ENCODE measurements at regions not wholly inside any gene's neighbourhood (a gene's known extent, or its start where the extent isn't known, plus 50 kb on each side); places are given as distances from the start of the nearest gene placed in this dataset.

GRCh38 chr1:72620453-72620852, 338.1 kb upstream of the NEGR1 start:
- no peak for DNase-seq

DNA sequence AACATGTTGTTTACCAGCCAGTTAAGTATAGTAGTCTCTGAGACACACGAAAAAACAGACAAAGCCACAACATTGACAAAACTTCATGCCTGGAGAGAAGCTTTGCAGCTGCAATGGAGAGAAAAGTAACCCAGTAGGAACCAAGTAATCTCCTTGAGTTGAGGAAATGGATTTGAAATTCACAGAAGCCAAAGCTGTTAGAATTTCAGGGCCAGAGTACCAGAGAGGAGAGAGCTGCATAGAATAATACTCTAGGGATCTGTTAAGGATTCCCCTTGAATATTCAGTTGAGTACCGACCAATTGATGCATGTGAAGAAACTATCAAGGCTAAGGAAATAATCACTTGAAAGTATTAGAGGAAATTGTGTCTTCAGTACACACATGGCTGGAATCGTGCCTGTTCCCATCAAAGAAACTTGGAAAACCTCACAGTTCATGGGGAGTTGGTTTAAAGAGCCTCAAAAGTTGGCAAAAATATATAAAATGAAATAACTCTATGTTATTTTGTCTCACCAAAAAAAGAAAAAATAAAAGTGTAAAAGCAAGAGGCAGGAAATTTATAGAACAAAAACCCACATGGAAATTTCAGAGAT, 324.0 kb upstream of the NEGR1 start:
- DNase-seq: no peak

GRCh38 chr1:72601035-72601674, 318.8 kb upstream of the NEGR1 start:
- DNase-seq: no peak

GRCh38 chr1:72586023-72586685, 303.8 kb upstream of the NEGR1 start:
- DNase-seq: no peak

GRCh38 chr1:72579629-72580028, 297.3 kb upstream of the NEGR1 start:
- DNase-seq: no peak

GRCh38 chr1:72570815-72571214, 288.5 kb upstream of the NEGR1 start:
- DNase-seq: no peak

GRCh38 chr1:72568113-72568512, 285.8 kb upstream of the NEGR1 start:
- no peak for DNase-seq

GRCh38 chr1:72567521-72567920, 285.2 kb upstream of the NEGR1 start:
- DNase-seq: no peak

DNA sequence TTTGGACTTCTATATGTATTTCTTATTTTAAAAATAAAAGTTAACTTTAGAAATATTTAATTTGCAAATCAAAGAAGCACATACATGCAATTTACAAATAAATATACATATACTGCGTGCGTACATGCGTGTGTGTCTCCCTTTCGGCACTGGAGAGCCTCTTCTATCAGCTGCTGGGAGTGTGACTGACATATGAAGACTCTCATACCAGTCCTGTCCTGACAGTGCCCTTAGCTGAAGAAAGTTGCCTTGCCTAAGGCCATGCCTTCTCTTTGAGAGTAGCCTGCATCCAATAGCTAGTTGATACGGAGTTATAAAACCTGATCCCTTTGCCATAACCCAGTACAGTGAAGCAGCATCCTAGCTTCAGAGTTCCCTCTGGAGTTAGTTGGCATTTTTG, 282.4 kb upstream of the NEGR1 start:
- no peak for DNase-seq

- no peak for DNase-seq
Measured at GRCh38 chr1:72557446-72558049, 275.2 kb upstream of the NEGR1 start.

GRCh38 chr1:72547412-72547811, 265.1 kb upstream of the NEGR1 start:
- DNase-seq: peak; percentile 23 to 69

GRCh38 chr1:72540674-72541073, 258.3 kb upstream of the NEGR1 start:
- DNase-seq: no peak

DNA sequence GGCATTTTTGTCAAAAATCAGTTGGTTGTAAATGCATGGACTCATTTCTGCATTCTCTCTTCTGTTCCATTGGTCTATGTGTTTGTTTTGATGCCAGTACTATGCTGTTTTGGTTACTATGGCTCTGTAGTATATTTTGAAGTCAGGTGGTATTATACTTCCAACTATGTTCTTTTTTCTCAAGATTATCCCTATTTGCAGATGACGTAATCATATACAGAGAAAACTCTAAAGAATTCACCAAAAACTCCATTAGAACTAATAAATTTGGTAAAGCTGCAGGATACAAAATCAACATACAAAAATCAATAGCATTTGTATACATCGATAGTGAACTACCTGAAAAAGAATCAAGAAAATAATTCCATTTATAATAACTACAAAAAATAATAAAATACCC, 253.1 kb upstream of the NEGR1 start:
- DNase-seq: no peak

- DNase-seq: no peak
Measured at GRCh38 chr1:72530646-72531045, 248.3 kb upstream of the NEGR1 start.

GRCh38 chr1:72526926-72527325, 244.6 kb upstream of the NEGR1 start:
- DNase-seq: no peak

DNA sequence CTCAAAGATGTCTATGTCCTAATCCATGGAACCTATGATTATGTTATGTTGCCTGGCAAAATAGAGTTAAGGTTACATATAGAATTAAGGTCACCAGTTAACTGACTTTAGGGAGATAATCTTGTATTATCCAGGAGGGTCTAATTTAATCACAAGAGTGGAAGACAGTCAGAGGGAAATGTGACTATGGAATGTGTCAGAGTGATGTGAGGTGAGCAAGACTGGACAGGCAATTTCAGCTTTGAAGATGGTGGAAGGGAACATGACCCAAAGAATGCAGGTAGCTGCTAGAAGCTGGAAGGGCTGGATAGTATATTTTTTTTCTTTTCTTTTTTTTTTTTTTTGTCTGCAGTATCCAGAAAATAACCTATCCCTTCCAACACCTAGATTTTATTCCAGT, 241.7 kb upstream of the NEGR1 start:
- DNase-seq: no peak

GRCh38 chr1:72521659-72522058, 239.3 kb upstream of the NEGR1 start:
- no peak for DNase-seq

GRCh38 chr1:72516826-72517225, 234.5 kb upstream of the NEGR1 start:
- DNase-seq: no peak

GRCh38 chr1:72516264-72516663, 233.9 kb upstream of the NEGR1 start:
- DNase-seq: no peak

DNA sequence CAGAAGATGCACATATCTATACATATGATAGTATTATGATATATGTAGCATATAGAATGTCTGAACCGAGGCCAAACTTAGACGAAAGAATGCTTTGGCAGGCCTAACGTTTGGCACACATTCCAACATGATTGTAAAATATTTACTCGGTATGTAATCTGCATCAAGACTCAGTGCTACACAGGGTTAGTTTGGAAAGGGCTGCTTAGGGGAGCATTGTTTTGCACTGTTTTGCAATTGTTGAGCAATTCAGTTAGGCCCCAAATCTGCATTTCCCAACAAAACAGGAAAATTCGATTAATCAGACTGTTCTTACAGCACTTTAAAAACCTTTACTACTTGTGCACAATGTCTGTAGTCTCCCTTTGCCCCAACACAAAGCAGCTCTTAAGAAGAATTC, 216.0 kb upstream of the NEGR1 start:
- no peak for DNase-seq

DNA sequence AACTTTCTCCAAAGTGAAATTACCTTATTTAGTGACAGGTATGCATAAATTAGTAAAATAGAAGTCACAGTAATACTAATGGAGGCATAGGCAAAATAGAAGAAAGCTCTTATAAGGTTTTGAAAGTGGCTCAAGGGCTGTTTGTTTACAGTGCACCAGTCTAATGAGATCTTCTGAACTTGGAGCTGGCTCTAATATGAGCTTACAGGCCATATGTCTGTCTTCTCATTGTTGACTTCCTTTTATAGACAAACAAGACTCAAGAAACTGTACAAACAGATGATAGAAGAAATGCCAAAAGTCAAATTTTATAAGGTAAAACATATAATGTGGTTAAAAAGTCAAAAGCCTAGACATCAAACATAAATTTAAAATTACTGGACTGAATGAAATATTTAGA, 207.5 kb upstream of the NEGR1 start:
- no peak for DNase-seq

DNA sequence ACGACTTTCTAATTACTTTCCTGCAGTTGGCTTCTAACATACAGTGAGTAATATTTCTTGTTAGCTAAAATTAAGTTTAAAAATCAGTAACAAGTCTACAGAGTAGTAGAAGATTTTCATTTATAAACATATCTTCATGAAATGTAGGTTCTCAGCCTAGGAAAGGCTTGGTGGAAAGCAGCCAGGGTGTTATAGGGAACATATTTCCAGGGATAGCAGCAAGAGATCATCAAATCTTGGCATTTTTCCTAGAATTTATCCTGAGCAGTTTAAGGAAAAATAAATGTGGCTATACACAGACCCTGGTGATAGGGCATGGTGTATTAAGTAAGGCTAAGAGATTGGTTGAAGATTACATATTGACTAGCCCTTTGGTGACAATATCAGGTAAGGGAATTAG, 203.5 kb upstream of the NEGR1 start:
- no peak for DNase-seq

DNA sequence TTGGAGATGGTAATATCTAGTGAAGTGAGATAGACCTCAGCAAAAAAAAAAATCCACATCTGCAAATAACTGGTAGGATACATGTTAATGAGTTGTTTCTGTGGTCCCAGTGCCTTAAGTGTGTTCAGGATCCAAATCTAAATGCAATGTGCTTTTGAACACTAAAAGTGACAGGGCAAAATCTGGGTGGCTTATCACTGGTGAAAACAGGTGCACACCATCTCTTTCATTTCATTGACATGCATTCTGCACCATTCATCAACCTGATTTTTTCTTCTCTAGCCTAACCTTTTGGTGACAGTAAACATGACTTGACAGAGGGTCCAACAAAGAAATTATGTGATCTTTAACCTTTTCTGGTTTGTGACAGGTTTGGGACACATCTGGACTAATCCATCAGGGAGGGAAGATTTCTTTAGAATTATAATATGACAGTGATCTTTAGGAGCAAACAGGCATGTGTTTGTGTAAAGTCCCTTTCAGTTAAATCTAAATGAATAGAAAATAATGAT, 201.6 kb upstream of the NEGR1 start:
- DNase-seq: no peak
